ENCODE measurements at regions not wholly inside any gene's neighbourhood (a gene's known extent, or its start where the extent isn't known, plus 50 kb on each side); places are given as distances from the start of the nearest gene placed in this dataset.
"Not testable (repeated sequence)": the region's sequence is repeated elsewhere in the genome, so short reads cannot be mapped to it uniquely, and the experiment has no call there.

DNA sequence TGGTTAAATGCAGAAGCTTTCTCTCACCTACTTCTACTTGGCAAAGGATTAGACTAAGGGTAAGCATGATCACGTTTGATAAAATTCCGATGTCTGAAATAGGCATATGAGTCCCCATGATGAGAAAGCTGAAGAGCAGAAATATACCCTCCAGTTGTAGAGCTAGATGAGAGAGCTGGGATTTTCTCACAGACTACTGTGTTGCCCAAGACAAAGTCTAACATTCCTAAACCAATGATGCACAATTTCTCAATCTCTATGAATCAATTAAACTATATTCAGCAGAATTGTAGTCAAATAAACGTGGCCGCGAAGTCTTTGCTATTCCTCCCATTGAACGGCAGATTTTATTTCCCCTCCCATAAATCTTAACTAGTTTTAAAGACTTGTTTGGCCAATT, 699.2 kb downstream of the KCNT2 start:
- DNase-seq, result no peak

- DNase-seq, result no peak
These were observed 700.1 kb downstream of the KCNT2 start for GRCh38 chr1:195908121-195908520.

DNA sequence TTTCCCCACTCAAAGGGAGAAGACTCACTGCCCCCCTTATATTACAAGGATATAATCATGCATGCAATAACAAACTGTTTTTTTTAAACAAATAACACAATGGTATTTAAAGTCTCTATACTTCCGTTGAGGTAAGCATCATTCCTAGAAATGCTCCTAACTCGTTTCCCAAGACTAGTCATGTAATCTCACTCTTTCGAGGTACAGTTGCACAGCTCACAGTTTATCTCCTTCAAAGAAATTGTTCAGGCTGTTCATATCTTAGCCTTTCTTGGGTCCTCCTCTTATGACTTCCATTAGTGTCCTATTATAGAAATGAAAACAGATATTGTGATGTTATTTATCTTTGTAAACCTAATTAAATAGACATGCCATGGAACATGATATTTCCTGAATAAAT, 705.0 kb downstream of the KCNT2 start:
- no peak for DNase-seq

DNA sequence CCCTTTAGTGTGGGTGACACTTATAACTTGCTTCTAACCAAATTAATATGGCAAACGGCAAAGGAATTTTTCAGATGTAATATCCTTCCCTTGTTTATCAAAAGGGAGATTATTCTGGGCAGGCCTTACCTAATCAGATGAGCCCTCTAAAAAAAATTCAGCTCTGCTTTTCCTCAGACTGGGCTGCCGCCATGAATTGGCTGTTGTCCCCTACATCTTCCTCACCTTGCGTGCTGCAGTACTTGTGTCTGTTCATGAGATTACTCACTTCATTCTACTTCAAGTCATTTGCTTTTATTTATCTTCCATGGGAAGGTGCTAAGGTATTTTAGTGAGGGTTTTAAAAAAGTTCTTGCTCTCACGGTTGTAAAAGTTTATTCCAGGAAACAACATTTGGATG, 705.5 kb downstream of the KCNT2 start:
- DNase-seq, result no peak

DNA sequence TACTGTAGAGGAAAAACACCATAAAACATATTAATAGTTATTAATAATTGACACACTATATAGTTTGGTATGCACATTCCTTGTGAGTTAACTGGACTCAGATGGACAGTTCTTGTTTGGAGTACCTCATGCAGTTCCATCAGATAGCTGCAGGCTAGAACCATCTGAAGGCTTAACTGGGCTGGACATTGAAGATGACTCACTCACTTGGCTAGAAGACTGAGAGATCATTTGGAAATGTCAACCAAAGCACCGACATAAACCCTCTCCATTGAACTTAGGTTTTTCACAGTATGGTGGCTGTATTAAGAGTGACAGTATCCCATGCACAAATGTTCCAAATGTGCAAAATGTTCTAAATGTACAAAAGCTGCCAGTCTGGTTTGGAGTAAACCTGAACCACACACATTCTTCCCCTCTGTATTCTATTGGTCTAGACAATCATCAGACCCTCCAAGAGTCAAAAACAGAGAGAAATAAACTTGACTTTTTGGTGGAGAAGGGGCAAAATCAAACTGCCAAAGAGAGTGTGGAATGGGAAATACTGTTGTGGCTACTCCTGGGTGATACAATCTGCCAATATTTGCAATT, 708.4 kb downstream of the KCNT2 start:
- no peak for DNase-seq

GRCh38 chr1:195898924-195899323, 709.3 kb downstream of the KCNT2 start:
- DNase-seq, result no peak

DNA sequence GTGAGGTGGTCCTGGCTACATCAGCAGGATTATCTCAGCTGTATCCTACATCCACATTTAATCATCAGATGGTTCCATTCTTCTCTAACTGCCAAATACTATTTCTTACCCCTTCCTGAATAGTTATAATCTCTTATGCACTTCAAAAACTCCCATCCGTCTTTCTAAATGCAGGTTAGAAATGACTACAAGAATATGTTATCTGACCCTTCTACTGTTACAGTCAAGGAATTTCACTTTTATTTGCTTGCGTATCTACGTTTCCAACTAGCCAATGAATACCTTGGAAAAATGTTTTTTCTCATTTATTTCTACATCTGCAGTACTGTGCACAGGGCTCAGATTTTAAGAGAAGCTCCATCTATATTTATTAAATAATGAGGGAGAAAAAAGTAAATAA, 709.9 kb downstream of the KCNT2 start:
- DNase-seq, result no peak

GRCh38 chr1:195897076-195897475, 711.2 kb downstream of the KCNT2 start:
- no peak for DNase-seq

GRCh38 chr1:195894411-195894810, 713.8 kb downstream of the KCNT2 start:
- DNase-seq, result no peak

- no peak for DNase-seq
These were observed 722.2 kb downstream of the KCNT2 start for GRCh38 chr1:195886000-195886399.

- DNase-seq, result no peak
These were observed 729.8 kb downstream of the KCNT2 start for GRCh38 chr1:195878478-195878877.

- DNase-seq, result no peak
These were observed 731.4 kb downstream of the KCNT2 start for GRCh38 chr1:195876792-195877191.

DNA sequence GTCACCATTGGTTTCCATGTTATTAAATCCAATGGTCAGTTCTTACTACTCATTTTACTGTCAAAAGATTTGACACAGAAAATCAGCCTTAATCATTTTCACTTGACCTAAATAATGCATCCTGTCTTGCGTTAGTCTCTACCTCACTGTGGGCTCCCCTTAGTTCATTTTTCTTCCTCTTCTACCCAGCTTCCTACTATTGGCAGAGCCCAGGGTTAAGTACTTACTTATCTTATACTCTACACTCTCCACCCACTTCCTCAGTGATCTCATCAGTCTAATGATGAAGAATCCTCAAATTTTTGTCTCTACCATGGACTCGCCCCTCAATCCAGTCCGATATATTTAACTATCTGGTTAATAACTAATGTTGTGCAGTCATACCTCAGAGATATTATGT, 735.9 kb downstream of the KCNT2 start:
- no peak for DNase-seq

DNA sequence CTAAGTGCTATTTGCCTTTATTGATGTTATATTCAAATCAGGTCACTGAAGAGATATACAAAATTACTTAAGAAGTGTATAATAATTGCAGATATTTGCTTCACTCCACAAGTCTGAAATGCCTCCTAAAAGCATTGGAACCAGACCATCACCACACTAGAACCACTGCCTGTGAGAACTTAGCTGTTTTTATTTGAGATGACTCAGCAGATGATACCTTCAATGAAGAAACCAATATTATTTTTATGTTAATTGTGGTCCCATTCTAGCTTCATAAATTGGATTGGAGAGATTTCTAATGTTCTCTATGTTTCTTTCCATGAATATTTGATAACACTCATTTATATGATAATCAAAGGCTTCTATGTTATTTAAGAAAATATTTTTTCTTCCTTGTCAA, 740.6 kb downstream of the KCNT2 start:
- DNase-seq, result no peak

DNA sequence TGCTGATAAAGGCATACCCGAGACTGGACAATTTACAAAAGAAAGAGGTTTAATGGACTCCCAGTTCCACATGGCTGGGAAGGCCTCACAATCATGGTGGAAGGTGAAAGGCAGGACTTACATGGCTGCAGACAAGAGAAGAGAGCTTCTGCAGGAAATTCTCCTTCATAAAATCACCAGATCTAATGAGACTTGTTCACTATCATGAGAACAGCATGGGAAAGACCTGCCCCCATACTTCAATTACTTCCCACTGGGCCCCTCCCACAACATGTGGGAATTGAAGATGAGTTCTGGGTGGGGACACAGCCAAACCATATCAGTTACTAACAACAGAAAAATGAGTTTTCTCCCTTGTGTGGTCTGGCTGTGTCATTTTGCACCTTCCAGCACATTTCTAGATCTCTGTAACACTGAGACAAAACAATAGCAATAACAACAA, 741.4 kb downstream of the KCNT2 start:
- DNase-seq, result peak; percentile 1

- no peak for DNase-seq
These were observed 742.0 kb downstream of the KCNT2 start for GRCh38 chr1:195866091-195866780.

- no peak for DNase-seq
These were observed 756.4 kb downstream of the KCNT2 start for GRCh38 chr1:195851804-195852203.

GRCh38 chr1:195851016-195851601, 757.1 kb downstream of the KCNT2 start:
- DNase-seq, result no peak

DNA sequence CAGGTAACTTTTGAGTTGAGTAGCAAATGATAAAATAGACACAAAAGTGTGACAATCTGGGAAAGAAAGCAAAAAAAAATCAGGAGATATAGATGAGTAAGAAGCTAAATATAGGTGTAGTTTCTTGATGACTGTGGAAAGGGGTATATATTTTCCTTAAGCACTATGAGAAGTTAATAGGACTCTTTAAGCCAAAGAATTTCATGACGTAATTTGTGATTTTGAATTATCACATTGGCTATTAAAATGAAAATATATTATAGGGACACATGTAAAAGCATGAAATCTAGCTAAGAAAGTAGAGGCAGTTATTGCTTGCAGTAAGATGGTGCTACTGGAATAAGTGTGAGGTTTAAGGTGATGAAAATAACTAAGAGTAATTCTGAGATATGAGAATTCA, 759.1 kb downstream of the KCNT2 start:
- DNase-seq, result no peak

- DNase-seq, result not testable (repeated sequence)
These were observed 760.0 kb downstream of the KCNT2 start for GRCh38 chr1:195847957-195848875.

DNA sequence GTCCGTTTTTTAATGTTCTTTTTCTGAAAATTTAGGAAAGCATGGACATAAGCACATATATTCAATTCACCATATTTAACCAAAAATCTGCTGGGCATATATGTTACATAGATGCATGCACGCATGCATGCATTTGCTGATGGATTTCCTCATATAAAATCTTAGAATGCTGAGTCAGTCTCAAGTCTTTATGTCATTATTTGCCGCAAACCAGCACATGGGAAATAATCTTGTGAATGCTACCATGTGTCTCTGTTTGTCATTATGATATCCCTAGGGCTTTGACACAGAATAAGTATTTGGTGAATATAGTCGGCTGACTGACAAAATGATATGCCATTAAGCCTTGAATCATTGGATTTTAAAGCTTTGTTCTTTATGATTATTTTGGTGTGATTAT, 776.5 kb downstream of the KCNT2 start:
- DNase-seq, result no peak

DNA sequence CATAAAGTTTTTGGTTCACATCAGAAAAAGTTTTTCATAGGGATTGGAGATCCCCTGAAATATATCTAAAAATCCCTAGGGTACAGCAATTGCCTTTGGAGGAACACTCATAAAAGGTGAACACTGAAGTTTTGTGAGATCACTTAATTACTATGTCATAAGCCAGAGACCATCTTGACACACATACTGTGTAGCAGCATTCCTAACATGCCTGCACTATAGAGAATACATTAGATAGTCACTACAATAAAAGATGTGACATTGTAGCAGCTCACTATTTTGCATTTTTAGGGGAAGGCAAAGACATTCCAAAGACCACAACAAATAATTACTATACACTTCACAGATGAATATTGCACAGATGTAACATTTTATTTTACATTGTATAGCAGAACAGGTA, 779.9 kb downstream of the KCNT2 start:
- no peak for DNase-seq

- no peak for DNase-seq
These were observed 787.3 kb downstream of the KCNT2 start for GRCh38 chr1:195820925-195821324.

DNA sequence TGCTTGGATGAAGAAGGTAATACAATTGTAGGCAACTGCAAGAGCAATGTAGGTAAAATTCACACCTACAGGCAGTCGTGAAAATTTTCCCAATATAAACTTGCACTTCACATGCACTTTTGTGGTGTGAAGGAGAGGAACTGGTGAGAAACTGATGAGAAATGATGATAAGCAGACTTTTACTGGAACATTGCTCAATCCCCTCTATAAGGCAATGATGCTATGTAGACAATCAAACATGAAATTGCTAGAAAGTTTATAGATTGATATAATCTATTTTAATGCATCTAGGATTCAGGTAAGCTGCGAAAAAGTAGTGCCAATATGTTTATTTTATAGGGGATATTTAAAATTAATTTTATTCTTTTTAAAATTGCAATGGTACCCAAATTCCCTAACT, 802.2 kb downstream of the KCNT2 start:
- DNase-seq, result no peak

Data from activated CD4-positive, alpha-beta T cell treated with anti-CD3 and anti-CD28 coated beads, Interleukin-10, Interleukin-2, amounts not matched to agents 100 ng/mL and 50 ng/mL, durations not matched to agents 16 hours and 8 hours (primary cell).